Smooth muscle cell (in vitro differentiated cells): ENCODE measurements at regions not wholly inside any gene's neighbourhood (a gene's known extent, or its start where the extent isn't known, plus 50 kb on each side); places are given as distances from the start of the nearest gene placed in this dataset.

Experiments
- DNase-seq: peaks from one replicate; lab custom pipeline; 2025; ENCODE audit not compliant: unreplicated experiment; lab: John Stamatoyannopoulos, UW
- H2AFZ ChIP-seq: fragments of 200-600 bp; sonication (generic); 2 replicates; pipeline ENCODE4 v1.6.0; 2016; ENCODE audit warnings: antibody characterized with exemption, low read depth, mild to moderate bottlenecking
- H3F3A ChIP-seq: fragments of 200-600 bp; sonication (generic); 2 replicates; pipeline ENCODE4 v1.6.0; 2017; ENCODE audit warnings: antibody characterized with exemption, low read depth
- H3K27ac ChIP-seq: fragments of 200-600 bp; sonication (generic); 2 replicates; pipeline ENCODE4 v1.5.1; 2016; ENCODE audit warnings: low read depth, mild to moderate bottlenecking
- H3K27me3 ChIP-seq: fragments of 200-600 bp; sonication (generic); 2 replicates; pipeline ENCODE4 v1.6.1; 2016; ENCODE audit warnings: low read depth, mild to moderate bottlenecking
- H3K36me3 ChIP-seq: fragments of 200-600 bp; sonication (generic); 2 replicates; pipeline ENCODE4 v1.5.1; 2016; ENCODE audit warnings: low read depth
- H3K4me1 ChIP-seq: fragments of 200-600 bp; sonication (generic); 2 replicates; pipeline ENCODE4 v1.5.1; 2016; ENCODE audit warnings: low read depth
- H3K4me2 ChIP-seq: fragments of 200-600 bp; sonication (generic); 2 replicates; pipeline ENCODE4 v1.6.0; 2016; ENCODE audit warnings: mild to moderate bottlenecking
- H3K4me3 ChIP-seq: fragments of 200-600 bp; sonication (generic); 2 replicates; pipeline ENCODE4 v1.5.1; 2016; ENCODE audit warnings: mild to moderate bottlenecking
- H3K79me2 ChIP-seq: fragments of 200-600 bp; sonication (generic); 2 replicates; pipeline ENCODE4 v1.6.0; 2016; ENCODE audit warnings: low read depth, mild to moderate bottlenecking
- H3K9ac ChIP-seq: fragments of 200-600 bp; sonication (generic); 2 replicates; pipeline ENCODE4 v1.6.0; 2016; ENCODE audit warnings: low read depth
- H3K9me3 ChIP-seq: fragments of 200-600 bp; sonication (generic); replicated peaks from 2 replicates; pipeline ENCODE4 v1.5.1; 2016; ENCODE audit warnings: low read depth
- H4K20me1 ChIP-seq: fragments of 200-600 bp; sonication (generic); 2 replicates; pipeline ENCODE4 v1.6.0; 2016; ENCODE audit warnings: low read depth
- WGBS: methylation state at CpG from one replicate; pipeline ENCODE4 v1.1.7; 2016; ENCODE audit warnings: low lambda C conversion rate; 5-methylcytosine and 5-hydroxymethylcytosine counted together
- TF ChIP-seq, protein P1 (sequence below): fragments of 200-600 bp; sonication (generic); IDR thresholded peaks from 2 replicates; pipeline ENCODE4 v1.5.1; 2017; ENCODE audit warnings: borderline replicate concordance, mild to moderate bottlenecking, antibody characterized with exemption; ENCODE audit not compliant: insufficient read depth, poor library complexity, severe bottlenecking

DNA sequence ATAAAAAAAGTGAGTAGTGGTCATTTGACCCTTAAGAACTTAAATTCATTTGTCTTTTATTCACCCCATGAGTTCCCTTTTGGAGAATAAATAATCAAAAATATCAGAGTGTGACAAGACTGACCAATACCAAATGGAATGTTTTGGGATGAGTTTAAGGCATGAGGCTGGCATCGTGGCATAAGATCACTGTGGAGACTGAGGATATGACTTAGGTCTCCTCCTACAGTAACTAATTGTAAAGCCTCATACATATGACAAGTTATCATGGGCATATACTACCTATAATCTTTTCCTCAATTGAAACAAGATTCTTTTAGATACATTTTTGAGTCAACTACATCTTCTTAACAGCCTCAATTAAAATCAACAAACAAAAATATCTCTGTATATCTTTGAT lies 782.0 kb downstream of the SLITRK1 start:
- H3K4me1 ChIP-seq: no peaks in the 10 kb centered on the region
- H3K4me2 ChIP-seq: no peak overlapping the region
- no peaks in the 10 kb centered on the region for H3K9me3 ChIP-seq
- H3F3A ChIP-seq: no peaks in the 10 kb centered on the region
- H3K4me3 ChIP-seq: no peak overlapping the region
- H3K9ac ChIP-seq: no peak overlapping the region
- no peak overlapping the region for H2AFZ ChIP-seq
- TF ChIP-seq, protein P1, sequence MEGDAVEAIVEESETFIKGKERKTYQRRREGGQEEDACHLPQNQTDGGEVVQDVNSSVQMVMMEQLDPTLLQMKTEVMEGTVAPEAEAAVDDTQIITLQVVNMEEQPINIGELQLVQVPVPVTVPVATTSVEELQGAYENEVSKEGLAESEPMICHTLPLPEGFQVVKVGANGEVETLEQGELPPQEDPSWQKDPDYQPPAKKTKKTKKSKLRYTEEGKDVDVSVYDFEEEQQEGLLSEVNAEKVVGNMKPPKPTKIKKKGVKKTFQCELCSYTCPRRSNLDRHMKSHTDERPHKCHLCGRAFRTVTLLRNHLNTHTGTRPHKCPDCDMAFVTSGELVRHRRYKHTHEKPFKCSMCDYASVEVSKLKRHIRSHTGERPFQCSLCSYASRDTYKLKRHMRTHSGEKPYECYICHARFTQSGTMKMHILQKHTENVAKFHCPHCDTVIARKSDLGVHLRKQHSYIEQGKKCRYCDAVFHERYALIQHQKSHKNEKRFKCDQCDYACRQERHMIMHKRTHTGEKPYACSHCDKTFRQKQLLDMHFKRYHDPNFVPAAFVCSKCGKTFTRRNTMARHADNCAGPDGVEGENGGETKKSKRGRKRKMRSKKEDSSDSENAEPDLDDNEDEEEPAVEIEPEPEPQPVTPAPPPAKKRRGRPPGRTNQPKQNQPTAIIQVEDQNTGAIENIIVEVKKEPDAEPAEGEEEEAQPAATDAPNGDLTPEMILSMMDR: no peak
- no peaks in the 10 kb centered on the region for H3K79me2 ChIP-seq
- WGBS: 74% methylated on average over 1 of the region's 1 CpG
- no peaks in the 10 kb centered on the region for H3K27me3 ChIP-seq
- no peaks in the 10 kb centered on the region for H4K20me1 ChIP-seq
- no peaks in the 10 kb centered on the region for H3K36me3 ChIP-seq
- no peak overlapping the region for H3K27ac ChIP-seq
- DNase-seq: no peak

- no peak overlapping the region for H3K9ac ChIP-seq
- DNase-seq: no peak
- no peaks in the 10 kb centered on the region for H4K20me1 ChIP-seq
- 83% methylated on average over 1 of the region's 1 CpG for WGBS
- no peak overlapping the region for H3K4me3 ChIP-seq
- H3K4me2 ChIP-seq: no peak overlapping the region
- H3K4me1 ChIP-seq: no peaks in the 10 kb centered on the region
- H3K9me3 ChIP-seq: no peaks in the 10 kb centered on the region
- no peaks in the 10 kb centered on the region for H3K79me2 ChIP-seq
- H3K27me3 ChIP-seq: no peaks in the 10 kb centered on the region
- no peaks in the 10 kb centered on the region for H3F3A ChIP-seq
- no peak overlapping the region for H2AFZ ChIP-seq
- no peak overlapping the region for H3K27ac ChIP-seq
- TF ChIP-seq, protein P1: no peak
- H3K36me3 ChIP-seq: no peaks in the 10 kb centered on the region
Measured at GRCh38 chr13:83088858-83089257, 793.4 kb downstream of the SLITRK1 start.

GRCh38 chr13:83086948-83087347 lies 795.3 kb downstream of the SLITRK1 start:
- Histone ChIP-seq H3K4me3 (no peak overlapping the region), H4K20me1 (no peaks in the 10 kb centered on the region), H3K9me3 (no peaks in the 10 kb centered on the region), H3K36me3 (no peaks in the 10 kb centered on the region), H3K27me3 (no peaks in the 10 kb centered on the region), H3K79me2 (no peaks in the 10 kb centered on the region), H3K4me2 (no peak overlapping the region), H3F3A (no peaks in the 10 kb centered on the region), H2AFZ (no peak overlapping the region), H3K4me1 (no peaks in the 10 kb centered on the region), H3K9ac (no peak overlapping the region), H3K27ac (no peak overlapping the region)
- TF ChIP-seq, protein P1: no peak
- no peak for DNase-seq
- 95% methylated on average over 1 of the region's 1 CpG for WGBS

- H3K4me3 ChIP-seq: no peak overlapping the region
- no peak overlapping the region for H2AFZ ChIP-seq
- H3K4me2 ChIP-seq: no peak overlapping the region
- no peak for DNase-seq
- no peaks in the 10 kb centered on the region for H3F3A ChIP-seq
- H3K27me3 ChIP-seq: no peaks in the 10 kb centered on the region
- H3K36me3 ChIP-seq: no peaks in the 10 kb centered on the region
- TF ChIP-seq, protein P1: no peak
- no peak overlapping the region for H3K27ac ChIP-seq
- H3K9ac ChIP-seq: no peak overlapping the region
- H4K20me1 ChIP-seq: no peaks in the 10 kb centered on the region
- no peaks in the 10 kb centered on the region for H3K9me3 ChIP-seq
- no peaks in the 10 kb centered on the region for H3K4me1 ChIP-seq
- H3K79me2 ChIP-seq: no peaks in the 10 kb centered on the region
Measured at GRCh38 chr13:83086088-83086487, 796.2 kb downstream of the SLITRK1 start.
